Ishikawa (cell line): ENCODE measurements at regions not wholly inside any gene's neighbourhood (a gene's known extent, or its start where the extent isn't known, plus 50 kb on each side); places are given as distances from the start of the nearest gene placed in this dataset.

ENCODE experiments used
- CEBPB ChIP-seq: IDR thresholded peaks from 2 replicates; pipeline ENCODE4 v1.6.1; 2012
- CREB1 ChIP-seq: IDR thresholded peaks from 2 replicates; pipeline ENCODE4 v1.6.1; 2012; ENCODE audit warnings: low read depth
- EGR1 ChIP-seq: IDR thresholded peaks from 2 replicates; pipeline ENCODE4 v1.6.1; 2012
- EP300 ChIP-seq: IDR thresholded peaks from 2 replicates; pipeline ENCODE4 v1.6.1; 2012; ENCODE audit warnings: borderline replicate concordance
- FOXM1 ChIP-seq: IDR thresholded peaks from 2 replicates; pipeline ENCODE4 v1.6.1; 2012; ENCODE audit warnings: low read depth, borderline replicate concordance
- NFIC ChIP-seq: IDR thresholded peaks from 2 replicates; pipeline ENCODE4 v1.6.1; 2012
- RAD21 ChIP-seq: IDR thresholded peaks from 2 replicates; pipeline ENCODE4 v1.6.1; 2012; ENCODE audit warnings: low read depth
- TAF1 ChIP-seq: IDR thresholded peaks from 2 replicates; pipeline ENCODE4 v1.6.1; 2012; ENCODE audit warnings: low read depth, mild to moderate bottlenecking
- TCF12 ChIP-seq: IDR thresholded peaks from 2 replicates; pipeline ENCODE4 v1.6.1; 2012; ENCODE audit warnings: low read depth
- TEAD4 ChIP-seq: IDR thresholded peaks from 2 replicates; pipeline ENCODE4 v1.6.1; 2012
- YY1 ChIP-seq: IDR thresholded peaks from 2 replicates; pipeline ENCODE4 v1.6.1; 2012; ENCODE audit warnings: low read depth
- ZBTB7A ChIP-seq: IDR thresholded peaks from 2 replicates; pipeline ENCODE4 v1.6.1; 2012; ENCODE audit warnings: low read depth
- TF ChIP-seq, protein P1 (sequence below): IDR thresholded peaks from 2 replicates; pipeline ENCODE4 v1.6.1; 2012
- TF ChIP-seq, protein P2 (sequence below): IDR thresholded peaks from 2 replicates; pipeline ENCODE4 v1.6.1; 2012; ENCODE audit warnings: low read depth, mild to moderate bottlenecking
- TF ChIP-seq, protein P3 (sequence below): IDR thresholded peaks from 2 replicates; pipeline ENCODE4 v1.6.1; 2012

DNA sequence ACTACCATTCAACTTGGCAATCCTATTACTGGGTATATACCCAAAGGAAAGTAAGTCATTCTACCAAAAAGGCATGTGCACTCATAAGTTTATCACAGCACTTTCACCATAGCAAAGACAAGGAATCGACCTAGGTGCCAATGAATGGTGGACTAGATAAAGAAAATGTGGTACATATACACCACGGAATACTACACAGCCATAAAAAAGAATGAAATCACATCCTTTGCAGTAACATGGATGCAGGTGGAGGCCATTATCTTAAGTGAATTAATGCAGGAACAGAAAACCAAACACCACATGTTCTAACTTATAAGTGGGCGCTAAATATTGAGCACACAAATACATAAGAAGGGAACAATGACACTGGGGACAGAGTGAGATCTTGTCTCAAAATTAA is 65.8 kb upstream of the SUB1 start:
- TF ChIP-seq NFIC, result no peak
- TF ChIP-seq, protein P1, sequence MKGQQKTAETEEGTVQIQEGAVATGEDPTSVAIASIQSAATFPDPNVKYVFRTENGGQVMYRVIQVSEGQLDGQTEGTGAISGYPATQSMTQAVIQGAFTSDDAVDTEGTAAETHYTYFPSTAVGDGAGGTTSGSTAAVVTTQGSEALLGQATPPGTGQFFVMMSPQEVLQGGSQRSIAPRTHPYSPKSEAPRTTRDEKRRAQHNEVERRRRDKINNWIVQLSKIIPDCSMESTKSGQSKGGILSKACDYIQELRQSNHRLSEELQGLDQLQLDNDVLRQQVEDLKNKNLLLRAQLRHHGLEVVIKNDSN, result no peak
- no peak for TF ChIP-seq EP300

DNA sequence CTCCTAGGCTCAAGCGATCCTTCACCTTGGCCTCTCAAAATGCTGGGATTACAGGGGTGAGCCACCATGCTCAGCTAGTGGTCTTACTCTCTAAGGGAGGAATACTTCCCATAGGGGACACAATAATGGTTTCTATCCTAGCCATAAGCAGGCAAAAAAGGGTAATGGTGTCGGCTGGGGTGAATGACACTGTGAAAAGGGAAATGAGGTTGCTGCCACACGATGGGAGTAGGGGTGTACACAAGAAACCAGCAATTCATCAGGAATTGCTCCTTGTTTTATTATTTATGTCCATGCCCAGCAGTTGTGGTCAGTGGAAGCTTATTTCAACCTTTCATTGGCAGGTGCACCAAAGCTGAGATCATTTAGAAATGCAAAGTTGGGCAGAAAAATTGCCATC is 70.3 kb upstream of the ZFR start:
- no peak for TF ChIP-seq NFIC
- no peak for TF ChIP-seq RAD21
- TF ChIP-seq EP300, result no peak
- TF ChIP-seq, protein P1, result no peak
- TF ChIP-seq, protein P2, sequence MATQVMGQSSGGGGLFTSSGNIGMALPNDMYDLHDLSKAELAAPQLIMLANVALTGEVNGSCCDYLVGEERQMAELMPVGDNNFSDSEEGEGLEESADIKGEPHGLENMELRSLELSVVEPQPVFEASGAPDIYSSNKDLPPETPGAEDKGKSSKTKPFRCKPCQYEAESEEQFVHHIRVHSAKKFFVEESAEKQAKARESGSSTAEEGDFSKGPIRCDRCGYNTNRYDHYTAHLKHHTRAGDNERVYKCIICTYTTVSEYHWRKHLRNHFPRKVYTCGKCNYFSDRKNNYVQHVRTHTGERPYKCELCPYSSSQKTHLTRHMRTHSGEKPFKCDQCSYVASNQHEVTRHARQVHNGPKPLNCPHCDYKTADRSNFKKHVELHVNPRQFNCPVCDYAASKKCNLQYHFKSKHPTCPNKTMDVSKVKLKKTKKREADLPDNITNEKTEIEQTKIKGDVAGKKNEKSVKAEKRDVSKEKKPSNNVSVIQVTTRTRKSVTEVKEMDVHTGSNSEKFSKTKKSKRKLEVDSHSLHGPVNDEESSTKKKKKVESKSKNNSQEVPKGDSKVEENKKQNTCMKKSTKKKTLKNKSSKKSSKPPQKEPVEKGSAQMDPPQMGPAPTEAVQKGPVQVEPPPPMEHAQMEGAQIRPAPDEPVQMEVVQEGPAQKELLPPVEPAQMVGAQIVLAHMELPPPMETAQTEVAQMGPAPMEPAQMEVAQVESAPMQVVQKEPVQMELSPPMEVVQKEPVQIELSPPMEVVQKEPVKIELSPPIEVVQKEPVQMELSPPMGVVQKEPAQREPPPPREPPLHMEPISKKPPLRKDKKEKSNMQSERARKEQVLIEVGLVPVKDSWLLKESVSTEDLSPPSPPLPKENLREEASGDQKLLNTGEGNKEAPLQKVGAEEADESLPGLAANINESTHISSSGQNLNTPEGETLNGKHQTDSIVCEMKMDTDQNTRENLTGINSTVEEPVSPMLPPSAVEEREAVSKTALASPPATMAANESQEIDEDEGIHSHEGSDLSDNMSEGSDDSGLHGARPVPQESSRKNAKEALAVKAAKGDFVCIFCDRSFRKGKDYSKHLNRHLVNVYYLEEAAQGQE, result no peak
- no peak for TF ChIP-seq EGR1
- TF ChIP-seq TCF12, result no peak
- TF ChIP-seq CEBPB, result no peak
- TF ChIP-seq CREB1, result no peak
- no peak for TF ChIP-seq YY1
- TF ChIP-seq FOXM1, result no peak
- TF ChIP-seq ZBTB7A, result no peak
- TF ChIP-seq, protein P3, sequence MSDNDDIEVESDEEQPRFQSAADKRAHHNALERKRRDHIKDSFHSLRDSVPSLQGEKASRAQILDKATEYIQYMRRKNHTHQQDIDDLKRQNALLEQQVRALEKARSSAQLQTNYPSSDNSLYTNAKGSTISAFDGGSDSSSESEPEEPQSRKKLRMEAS, result no peak
- no peak for TF ChIP-seq TEAD4
- no peak for TF ChIP-seq TAF1

DNA sequence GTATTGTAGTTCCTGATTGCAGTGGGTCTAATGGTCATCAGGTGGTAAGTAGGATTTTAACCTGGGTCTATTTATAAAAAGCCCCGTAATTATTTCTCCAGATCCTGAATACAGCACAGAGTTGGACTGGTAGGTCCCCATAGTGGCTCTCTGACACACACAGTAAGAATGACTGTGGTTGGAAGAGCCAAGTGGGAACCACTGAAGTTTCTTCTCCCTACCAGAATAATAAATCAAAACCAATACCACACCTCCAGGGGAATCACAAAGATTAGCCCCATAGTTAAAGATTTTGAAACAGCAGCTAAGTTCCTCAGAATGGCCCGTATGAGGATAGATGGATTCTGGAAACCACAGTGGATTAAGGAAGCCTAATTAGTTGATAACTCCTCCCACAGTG is 68.4 kb upstream of the ZFR start:
- TF ChIP-seq CEBPB (no peak), RAD21 (no peak), YY1 (no peak), FOXM1 (no peak), TEAD4 (no peak), TAF1 (no peak), EGR1 (no peak)
- TF ChIP-seq, protein P2, result no peak
- TF ChIP-seq, protein P1, result no peak
- TF ChIP-seq, protein P3, result no peak

DNA sequence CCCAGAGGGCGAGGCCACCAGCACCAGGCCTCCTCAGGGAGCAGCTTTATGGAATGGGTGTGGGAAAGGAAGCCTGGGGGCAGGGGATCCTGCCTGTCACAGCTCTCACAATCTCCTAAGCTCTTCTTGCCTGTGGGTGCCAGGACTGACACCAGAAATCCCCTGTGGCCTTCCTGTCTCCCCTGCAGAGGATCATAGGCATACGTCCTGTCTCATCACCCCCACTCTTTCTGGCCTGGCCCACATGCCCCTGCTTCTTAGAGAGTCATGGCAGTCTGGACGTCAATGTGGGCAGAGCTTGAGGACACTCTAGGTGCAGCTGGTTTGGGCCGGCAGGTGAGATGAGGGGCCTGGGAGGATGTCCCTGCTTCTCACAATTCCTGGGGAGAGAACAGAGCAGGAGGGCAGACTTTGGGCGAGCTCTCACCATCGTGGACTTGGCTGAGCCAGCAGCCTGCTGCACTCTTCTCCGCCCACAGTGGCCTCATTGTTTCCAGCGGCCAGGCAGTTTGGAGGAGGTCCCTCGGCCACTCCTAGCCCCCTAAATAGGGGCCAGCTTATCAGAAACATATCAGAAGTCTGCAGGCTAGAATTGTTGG is 67.3 kb upstream of the ZFR start:
- TF ChIP-seq YY1, result no peak
- no peak for TF ChIP-seq EP300
- TF ChIP-seq TAF1, result no peak
- TF ChIP-seq, protein P2, result no peak
- TF ChIP-seq NFIC, result no peak
- no peak for TF ChIP-seq EGR1
- no peak for TF ChIP-seq TEAD4
- TF ChIP-seq CEBPB, result no peak
- TF ChIP-seq RAD21, result no peak
- no peak for TF ChIP-seq FOXM1
- no peak for TF ChIP-seq TCF12
